HT1080 (cell line): ENCODE measurements at regions not wholly inside any gene's neighbourhood (a gene's known extent, or its start where the extent isn't known, plus 50 kb on each side); places are given as distances from the start of the nearest gene placed in this dataset.
"Not testable (repeated sequence)": the region's sequence is repeated elsewhere in the genome, so short reads cannot be mapped to it uniquely, and the experiment has no call there.

Source experiments
- DNase-seq: peaks from one replicate; pipeline ENCODE4 v3.0.0-alpha.2; 2015; ENCODE audit warnings: low read depth

DNA sequence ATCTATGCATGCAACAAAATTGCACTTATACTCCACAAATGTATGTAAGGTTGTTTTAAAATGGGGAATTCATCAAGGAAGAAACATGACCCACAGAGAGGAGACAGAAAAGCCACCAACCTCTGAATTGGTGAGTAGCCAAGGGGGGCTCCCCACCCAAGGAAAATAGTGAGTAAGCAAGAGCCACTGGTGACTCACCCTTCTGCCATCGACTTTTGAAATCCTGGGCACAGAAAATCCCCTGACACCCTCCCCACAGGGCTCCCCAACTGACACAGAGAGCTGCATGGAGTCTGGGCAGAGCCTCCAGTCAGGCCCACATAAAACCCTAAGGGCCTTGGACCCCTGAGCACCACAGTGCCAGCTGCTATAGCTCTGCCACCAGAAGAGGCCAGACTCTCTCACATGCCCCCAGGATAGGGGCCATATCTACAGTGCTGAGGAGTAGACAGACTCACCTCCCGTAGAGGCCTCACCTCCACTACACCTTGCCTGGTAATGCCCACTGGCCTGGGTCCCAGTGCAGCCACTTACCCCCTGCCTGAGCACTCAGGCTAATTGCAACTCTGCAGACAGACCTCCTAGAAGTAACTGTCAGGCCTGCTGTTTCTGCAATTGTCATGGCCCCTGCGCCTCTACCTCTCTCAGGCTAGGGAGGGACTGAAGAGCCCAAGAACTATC, 244.7 kb upstream of the WSB1 start:
- peak; percentile 88 for DNase-seq

DNA sequence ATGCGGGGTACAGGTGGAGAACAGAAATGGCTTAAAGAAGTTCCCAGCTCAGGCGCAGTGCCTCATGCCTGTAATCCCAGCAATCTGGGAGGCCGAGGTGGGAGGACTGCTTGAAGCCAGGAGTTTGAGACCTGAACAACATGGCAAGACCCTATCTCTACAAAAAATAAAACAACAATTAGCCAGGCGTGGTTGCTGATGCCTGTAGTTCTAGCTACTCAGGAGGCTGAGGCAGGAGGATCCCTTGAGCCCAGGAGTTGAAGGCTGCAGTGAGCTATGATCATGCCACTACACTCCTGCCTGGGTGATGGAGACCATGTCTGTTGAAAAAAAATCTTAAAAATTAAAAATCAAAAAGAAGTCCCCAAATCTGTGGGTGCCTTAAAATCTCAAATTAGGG, 228.3 kb upstream of the WSB1 start:
- DNase-seq, result no peak

DNA sequence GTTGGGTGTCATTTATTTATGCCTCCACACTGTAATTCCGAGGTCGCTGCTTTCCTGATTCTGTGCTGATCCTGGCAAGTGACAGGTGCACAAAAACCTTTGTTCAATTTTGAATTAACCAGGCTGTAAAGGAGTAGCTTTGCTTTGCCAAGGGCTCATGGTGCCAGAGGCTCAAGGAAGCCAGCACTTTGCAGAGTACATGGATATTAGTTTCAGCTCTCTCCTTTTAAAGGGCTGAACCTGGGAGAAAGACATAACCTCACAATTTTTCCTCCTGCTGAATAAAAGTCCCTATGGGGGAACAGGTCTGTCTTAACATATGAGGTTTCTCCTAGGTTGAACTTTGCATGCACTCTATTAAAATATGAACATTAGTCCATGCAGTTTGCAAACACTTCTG, 227.6 kb upstream of the WSB1 start:
- no peak for DNase-seq

DNA sequence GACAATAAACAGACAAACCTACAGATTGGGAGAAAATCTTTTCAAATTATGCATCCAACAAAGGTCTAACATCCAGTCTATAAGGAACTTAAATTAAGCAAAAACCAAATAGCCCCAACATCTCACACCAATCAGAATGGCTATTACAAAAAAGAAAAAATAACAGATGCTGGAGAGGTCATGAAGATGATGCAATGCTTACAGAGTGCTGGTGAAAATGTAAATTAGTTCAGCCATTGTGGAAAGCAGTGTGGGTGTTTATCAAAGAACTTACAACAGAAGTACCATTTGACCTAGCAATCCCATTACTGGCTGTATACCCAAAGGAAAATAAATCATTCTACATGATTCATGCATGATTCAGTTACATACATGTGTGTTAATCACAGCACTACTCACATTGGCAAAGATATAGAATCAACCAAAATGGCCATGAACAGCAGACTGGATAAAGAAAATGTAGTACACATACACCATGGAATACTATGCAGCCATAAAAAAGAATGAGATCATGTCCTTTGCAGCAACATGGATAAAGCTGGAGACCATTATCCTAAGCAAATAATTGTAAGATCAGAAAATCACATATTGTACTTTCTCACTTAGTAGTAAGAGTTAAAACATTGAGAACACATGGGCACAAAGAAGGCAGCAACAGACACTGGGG, 223.9 kb upstream of the WSB1 start:
- DNase-seq, result no peak

DNA sequence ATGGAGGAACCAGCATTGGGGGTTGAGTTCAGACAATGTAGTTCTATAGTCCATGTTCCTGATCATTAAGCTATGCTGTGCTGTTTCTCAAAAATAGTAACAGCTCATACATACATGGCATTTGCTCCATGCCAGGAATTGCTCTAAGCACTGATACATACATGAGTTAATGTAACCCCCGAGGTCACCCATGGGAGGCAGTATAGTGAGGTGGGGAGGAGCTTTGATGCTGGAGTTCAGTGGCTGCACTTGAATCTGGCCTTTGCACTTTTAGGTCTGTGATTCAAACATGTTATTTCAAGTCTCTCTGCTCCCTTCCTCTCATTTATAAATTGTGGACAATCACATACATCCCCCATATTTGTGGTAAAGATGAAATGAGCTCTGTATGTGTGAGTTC, 223.1 kb upstream of the WSB1 start:
- DNase-seq, result no peak

DNA sequence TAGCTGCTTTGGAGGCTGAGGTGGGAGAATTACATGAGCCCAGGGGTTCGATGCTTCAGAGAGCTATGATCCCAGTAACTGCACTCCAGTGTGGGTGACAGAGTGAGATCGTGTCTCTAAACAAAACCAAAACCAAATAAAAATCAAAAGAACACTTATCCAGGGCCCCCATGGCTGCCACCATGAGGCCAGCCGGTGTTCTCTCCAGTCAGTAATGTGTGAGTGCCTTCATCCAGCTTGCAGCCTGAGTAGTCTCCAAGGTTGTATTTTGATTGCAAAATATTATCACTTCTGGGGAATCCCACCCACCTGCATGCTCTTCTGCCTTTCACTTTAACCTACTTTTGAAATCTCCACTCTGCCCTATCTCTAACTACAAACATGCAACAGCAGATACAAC, 221.0 kb upstream of the WSB1 start:
- DNase-seq, result no peak

DNA sequence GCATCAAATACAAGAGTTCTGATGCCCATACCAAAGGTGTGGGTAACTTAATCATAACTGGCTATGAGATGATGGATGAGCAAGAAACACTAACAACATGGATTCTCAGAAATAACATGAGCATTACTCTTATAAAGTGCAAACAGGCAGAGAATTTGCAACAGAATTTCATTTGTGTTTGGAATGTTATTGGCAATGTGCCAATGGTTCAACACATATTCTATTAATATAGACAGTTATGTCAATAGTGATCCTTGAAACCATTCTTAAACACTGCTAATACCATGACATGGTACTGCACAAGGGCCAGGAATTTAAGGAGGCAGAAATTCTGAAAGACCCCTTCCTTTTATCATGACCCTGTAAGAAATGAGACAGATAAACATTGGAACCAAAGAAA, 217.1 kb upstream of the WSB1 start:
- DNase-seq, result no peak

DNA sequence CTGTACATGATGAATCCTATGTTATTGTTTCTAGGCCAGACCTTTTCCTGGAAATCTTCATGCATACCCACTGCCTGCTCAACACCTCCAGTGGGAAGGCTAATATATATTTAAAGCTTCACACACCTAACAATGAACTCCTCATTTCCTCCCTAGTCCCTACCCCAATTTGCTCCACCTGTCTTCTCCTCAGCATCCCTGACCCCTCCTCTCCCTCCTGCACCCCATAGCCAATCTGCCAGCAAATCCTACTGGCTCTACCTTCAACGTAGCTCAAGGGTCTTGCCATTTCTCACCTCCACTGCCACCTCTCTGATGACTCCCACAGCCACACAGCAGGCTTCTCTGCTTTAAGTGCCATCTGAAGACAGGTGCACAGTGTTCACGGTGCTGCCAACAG, 215.6 kb upstream of the WSB1 start:
- no peak for DNase-seq

DNA sequence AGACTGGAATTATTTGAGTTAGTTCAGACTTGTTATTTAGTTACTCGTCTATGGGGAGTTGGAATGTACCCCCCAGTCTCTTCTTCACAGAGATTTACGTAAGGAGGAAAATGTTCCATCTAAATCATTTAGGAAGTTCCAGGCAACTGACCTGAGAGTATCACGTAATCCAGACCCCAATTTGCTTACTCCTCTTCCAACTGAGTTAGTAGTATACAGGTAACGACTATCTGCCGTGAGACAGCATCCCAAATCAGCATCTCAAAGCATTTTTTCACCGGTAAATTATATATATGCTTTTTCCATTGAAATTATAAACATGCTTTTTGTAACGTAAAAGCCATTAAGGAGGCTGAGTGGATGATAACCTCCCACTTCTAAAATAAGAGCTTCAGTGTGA, 214.3 kb upstream of the WSB1 start:
- DNase-seq, result no peak

DNA sequence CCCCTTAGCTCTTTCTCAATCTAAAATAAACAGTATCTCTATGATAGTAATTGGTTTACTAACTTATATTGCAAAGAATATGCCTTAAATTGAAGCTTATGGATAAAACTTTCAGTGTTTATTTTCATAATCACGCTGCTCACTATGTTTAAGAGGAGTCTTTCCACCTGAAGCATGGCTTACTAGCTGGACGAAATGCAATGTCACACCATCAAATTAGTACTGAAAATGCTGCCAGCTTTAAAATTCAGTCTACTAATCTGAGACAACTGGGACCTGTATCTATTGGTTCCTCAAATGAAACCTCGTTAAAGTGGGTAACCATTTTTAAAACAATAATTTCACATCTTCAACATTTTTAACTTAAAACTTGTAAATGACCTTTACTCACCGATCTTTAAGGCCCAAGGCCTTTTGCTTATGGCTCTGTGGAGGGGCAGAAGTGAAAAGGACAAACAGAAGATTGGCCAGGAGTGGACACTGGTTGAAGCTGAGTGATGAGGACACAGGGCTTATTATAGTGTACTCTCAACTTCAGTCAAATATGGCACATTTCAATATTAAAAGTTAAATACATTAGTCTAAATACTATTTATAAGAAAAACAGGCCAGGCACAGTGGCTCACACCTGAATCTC, 212.8 kb upstream of the WSB1 start:
- DNase-seq, result no peak

DNA sequence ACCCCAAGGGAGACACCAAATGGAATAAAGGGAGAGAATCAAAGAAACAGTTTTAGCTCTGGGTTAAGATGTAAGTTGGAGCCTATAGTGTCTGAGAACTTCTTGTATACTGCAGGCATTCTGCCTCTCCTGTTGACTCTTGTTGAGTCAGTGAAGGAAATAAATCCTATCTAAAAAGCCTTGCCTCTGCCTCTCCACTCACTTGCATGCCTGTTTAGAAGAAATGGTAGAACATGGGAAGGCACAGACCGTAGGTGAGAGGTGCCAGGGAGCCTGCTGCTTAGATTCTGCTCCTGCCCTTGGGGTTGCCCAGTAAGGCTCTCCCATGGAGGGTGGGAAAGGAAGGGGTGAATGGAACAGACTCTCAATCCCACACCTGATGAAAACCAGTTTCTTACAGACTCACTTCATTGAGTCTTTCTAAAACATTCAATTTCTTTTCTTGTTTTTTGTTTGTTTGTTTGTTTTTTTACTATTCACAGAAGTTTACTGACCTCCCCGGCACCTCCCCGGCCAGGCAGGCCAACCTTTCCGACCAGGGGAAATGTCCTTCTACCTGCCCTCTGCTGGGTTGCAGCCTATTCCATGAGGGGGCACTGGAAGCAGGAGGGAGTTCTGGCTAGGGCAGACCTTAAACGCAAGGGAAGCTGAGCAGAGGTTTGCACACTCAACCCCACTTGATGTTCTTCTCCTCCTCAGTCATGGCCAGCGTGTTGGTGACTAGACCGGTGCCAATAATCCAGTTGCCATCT, 211.7 kb upstream of the WSB1 start:
- no peak for DNase-seq

DNA sequence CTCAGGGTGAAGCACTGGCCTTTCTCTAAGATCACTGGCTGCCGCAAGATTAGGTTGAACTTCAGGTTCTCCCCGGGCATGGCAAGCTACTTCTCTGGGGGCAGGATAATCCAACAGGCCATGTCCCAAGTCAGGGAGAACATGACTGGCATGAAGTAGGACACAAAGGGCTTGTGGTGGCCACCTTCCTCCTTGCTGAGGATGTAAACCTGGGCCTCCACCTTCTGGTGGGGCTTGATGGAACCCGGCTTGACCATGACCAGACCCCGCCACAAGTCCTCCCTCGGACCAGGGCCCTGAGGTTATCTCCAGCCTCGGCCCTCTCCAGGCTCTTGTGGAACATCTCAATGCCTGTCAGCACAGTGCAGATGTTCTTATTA, 211.1 kb upstream of the WSB1 start:
- DNase-seq, result no peak

DNA sequence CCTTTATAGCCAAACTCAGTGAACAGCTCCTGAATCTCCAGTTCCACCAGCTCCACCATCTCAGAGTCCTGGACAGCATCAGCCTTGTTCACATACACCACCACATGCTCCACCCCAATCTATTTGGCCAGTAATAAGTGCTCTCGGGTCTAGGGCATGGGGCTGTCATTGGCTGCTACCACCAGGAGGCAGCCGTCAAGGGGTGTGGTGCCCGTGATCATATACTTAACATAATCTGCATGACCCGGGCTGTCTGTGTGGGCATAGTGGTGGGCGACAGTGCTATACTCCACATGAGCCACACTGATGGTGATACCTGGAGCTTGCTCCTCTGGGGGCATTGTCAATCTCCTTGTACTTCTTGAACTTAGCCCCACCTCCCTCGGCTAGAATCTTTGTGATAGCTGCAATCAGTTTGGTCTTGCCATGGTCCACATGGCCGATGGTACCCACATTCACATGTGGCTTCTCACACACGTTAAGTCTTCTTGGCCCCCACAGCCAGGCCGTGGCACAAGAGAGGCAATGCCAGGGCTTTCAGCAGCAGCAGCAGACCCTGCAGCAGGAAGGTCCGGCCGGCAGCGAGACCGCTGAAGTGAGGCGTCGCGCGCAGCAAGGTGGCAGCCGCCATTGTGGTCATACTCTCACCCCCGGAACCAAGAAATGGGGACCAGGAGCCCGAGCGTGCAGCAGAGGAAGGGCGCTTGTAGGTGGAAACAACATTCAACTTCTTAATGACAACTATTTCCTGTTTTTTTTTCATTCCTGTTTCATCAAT, 210.3 kb upstream of the WSB1 start:
- no peak for DNase-seq

DNA sequence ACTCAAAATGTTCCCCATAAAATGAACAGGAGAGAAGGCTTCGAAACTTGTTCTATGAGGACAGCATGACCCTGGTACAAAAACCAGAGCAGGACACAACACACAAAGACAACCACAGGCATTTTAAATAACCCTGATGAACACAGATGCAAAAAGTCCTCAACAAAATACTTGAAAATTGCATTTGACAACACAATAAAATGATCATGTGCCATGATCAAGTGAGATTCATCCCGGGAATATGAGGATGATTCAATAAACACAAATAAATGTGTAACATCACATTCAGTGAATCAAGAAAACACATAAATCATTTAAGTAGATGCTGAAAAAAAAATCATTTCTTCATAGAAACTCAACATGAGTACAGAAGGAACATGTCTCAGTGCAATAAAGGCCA, 208.4 kb upstream of the WSB1 start:
- DNase-seq, result no peak

DNA sequence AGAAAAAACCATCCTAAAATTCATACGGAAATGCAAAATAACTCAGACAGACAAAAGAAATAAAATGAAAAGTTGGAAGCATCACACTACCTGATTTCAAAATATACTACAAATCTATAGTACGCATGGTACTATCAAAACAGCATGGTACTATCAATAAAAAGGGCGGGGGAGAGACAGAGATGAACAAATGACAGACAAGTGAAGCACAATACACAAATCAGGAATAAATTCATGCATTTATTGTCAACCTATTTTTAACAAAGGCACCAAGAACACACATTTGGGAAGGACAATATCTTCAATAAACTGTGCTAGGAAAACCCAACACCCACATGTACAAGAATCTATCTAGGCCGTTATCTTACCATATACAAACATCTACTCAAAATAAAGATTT, 207.4 kb upstream of the WSB1 start:
- DNase-seq, result no peak

DNA sequence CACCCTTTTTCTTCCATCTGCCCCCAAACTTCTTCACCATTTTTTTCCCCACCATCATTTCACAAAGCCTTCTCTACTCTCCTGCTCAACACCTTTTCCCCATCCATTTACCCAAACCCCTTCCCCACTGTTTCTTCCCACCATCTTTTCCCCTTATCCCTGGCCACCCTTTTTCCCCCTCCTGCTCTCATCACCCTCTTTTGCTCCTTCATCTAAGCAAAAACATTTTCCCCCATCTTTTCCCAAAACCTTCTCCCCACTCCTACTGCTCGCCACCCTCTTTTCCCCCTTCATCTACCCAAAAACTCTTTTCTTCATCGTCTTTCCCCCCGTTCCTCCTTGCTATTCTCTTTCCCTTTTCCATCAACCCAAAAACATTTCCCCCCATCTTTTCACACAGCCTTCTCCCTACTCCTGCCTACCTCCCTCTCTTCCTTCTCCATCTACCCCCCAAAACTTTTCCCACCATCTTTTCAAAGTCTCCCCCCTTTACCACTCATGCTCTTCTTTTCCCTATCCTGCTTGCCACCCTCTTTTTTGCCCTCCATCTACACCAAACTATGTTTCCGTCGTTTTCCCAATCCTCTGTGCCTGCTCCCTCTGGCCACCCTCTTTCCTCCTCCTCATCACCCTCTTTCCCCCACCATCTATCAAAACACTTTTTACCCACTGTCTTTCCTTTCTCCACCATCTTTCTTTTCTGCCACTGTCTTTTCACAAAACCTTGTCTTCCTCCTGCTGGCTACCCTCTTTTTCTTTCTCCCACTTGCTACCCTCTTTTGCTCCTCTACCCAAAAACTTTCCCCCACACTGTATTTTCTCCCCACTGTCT, 205.8 kb upstream of the WSB1 start:
- no peak for DNase-seq

DNA sequence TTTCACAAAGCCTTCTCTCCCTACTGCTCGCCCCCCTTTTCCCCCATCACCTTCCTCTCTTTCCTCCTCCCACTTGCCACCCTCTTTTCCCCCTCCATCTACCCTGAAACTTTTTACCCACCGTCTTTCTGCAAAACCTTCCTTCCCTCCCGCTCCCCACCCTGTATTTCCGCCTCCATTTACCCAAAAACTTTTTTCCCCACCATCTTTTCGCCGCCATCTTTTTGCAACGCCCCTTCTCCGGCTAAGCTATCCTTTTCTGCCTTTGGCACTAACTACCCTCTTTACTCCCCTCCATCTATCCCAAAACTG, 205.2 kb upstream of the WSB1 start:
- no peak for DNase-seq

DNA sequence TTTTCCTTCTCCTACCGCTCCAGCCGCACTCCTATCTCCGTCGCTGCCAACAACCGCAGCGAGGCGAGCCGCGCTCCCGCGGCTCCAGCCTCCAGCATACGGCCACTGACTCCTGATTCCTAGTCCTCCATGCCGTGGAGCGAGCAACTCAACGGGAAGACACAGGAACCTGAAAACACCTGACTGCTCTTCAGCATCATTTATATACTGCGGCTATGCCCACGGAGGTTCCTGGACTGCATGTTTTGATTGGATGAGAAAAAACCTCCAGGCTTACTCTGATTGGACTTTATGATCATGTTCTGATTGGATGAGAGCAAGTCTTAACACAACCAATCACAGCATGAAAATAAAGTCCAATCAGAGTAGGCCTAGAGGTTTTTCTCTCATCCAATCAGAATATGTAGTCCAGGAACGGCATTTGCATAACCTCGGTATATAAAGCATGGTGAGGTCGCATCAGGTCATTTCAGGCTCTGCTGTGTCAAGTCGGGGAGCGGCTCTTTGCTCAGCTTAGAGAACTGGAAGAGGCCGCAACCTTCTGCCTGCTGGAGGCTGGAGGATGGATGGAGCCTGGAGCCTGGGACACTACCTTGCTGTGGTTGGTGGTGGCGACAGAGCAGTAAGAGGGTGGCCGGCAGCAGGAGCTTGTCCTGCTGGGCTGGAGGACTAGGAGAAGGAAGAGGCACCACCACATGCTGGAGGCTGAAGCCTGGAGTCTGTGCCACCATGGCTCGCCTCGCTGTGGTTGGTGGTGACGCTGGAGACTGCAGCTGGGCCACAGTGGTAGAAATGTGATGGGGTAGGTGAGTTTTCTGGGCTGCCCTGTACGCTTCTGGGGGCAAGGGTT, 204.6 kb upstream of the WSB1 start:
- DNase-seq, result peak; percentile 96

DNA sequence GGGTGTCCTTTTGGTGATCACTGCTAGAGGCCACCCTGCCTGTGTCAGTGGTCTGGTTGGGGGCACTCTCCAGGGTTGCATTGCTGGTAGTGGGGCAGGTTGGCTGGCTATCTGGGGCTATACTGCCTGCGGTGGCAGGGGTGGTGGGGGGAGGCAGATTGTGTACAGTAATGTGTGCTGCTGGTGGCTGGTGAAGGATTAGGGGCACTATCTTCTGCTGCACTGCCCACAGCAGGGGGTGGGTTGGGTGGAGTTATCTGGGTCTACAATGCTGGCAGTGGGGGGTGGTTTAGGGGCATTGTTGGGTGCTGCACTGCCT, 204.0 kb upstream of the WSB1 start:
- no peak for DNase-seq

DNA sequence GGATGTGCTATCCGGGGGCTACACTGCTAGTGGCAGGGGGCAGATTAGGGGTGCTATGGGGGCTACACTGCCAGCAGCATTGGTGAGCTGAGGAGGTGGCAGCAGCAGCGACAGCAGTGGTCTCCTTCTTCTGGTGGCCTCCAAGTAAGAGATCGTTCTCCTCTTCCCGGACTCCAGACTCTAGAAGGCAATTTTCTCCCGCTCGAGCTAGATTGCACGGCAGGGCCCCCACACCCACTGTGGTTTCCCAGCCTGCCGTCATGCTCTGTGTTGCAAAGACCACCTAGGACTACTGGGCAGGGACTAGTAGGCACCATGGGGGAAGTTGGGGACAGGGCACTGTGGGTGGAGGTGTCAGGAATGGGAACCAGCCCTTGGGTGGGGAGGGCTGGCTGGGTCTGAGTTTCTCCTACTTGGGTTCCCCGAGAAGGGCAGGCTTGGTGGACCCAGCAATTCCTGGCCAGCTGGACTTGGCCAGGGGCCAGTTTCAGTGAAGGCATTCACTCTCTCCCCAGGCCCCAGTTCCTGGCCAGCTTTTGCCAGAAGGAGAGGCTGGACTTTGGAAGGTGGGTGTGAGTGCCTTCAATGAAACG, 203.4 kb upstream of the WSB1 start:
- DNase-seq, result not testable (repeated sequence)
